OCI-LY7 (cell line): ENCODE measurements at regions not wholly inside any gene's neighbourhood (a gene's known extent, or its start where the extent isn't known, plus 50 kb on each side); places are given as distances from the start of the nearest gene placed in this dataset.

Experiments
- BruUV-seq: library from RNA; stranded (reverse); fragments of 400-500 nt; replicated peaks from 2 replicates; lab custom pipeline; 2021; lab: Mats Ljungman, UMichigan
- CTCF ChIA-PET: fragments of 300-600 bp; sonication (Branson Sonifier 250); formaldehyde crosslinking; loops from one replicate; lab custom pipeline; 2022; ENCODE audit warnings: antibody characterized with exemption; ENCODE audit not compliant: unreplicated experiment; lab: Charles Lee
- POLR2A ChIA-PET: fragments of 300-600 bp; sonication (Branson Sonifier 250); formaldehyde crosslinking; loops from one replicate; lab custom pipeline; 2022; ENCODE audit warnings: antibody characterized with exemption; lab: Charles Lee
- DNase-seq: peaks from one replicate; pipeline ENCODE4 v3.0.0-alpha.2; 2015; ENCODE audit warnings: low spot score
- H2AFZ ChIP-seq: fragments of 200-600 bp; sonication (generic), shearing (Covaris generic); 2 replicates; pipeline ENCODE4 v1.6.1; 2014; ENCODE audit warnings: mild to moderate bottlenecking, antibody characterized with exemption, low read length, moderate library complexity
- H3K27ac ChIP-seq: fragments of 200-600 bp; sonication (generic); 2 replicates; pipeline ENCODE4 v1.5.1; 2014; ENCODE audit warnings: mixed run types, low read depth, mild to moderate bottlenecking, moderate library complexity, low read length, inconsistent platforms; ENCODE audit not compliant: poor library complexity, severe bottlenecking
- H3K36me3 ChIP-seq: fragments of 200-600 bp; sonication (generic); 2 replicates; pipeline ENCODE4 v1.6.1; 2014; ENCODE audit warnings: mild to moderate bottlenecking, antibody characterized with exemption, low read length, moderate library complexity, mixed read lengths; ENCODE audit not compliant: insufficient read depth
- H3K4me1 ChIP-seq: fragments of 200-600 bp; sonication (generic); 2 replicates; pipeline ENCODE4 v1.5.1; 2014; ENCODE audit warnings: mild to moderate bottlenecking, low read length; ENCODE audit not compliant: insufficient read depth, poor library complexity, severe bottlenecking
- H3K4me2 ChIP-seq: fragments of 200-600 bp; sonication (generic); 2 replicates; pipeline ENCODE4 v1.6.1; 2014; ENCODE audit warnings: mild to moderate bottlenecking, low read length
- H3K4me3 ChIP-seq: fragments of 200-600 bp; sonication (generic); 2 replicates; pipeline ENCODE4 v1.5.1; 2014; ENCODE audit warnings: mild to moderate bottlenecking, low read depth, low read length; ENCODE audit not compliant: poor library complexity, severe bottlenecking
- H3K79me2 ChIP-seq: fragments of 200-600 bp; sonication (generic); 2 replicates; pipeline ENCODE4 v1.6.1; 2016; ENCODE audit warnings: low read depth, mild to moderate bottlenecking, low read length, moderate library complexity, mixed read lengths; ENCODE audit not compliant: insufficient read depth
- H3K9me2 ChIP-seq: fragments of 200-600 bp; sonication (generic); 2 replicates; pipeline ENCODE4 v1.6.1; 2016; ENCODE audit warnings: mild to moderate bottlenecking, low read length, mixed read lengths; ENCODE audit not compliant: insufficient read depth
- H3K9me3 ChIP-seq: fragments of 200-600 bp; sonication (generic); 2 replicates; pipeline ENCODE4 v1.6.1; 2014; ENCODE audit warnings: mild to moderate bottlenecking, mixed run types, low read length, mixed read lengths
- H4K20me1 ChIP-seq: fragments of 200-600 bp; sonication (generic); 2 replicates; pipeline ENCODE4 v1.6.1; 2014; ENCODE audit warnings: mild to moderate bottlenecking, antibody characterized with exemption, low read length, moderate library complexity, mixed read lengths; ENCODE audit not compliant: insufficient read depth
- EZH2phosphoT487 ChIP-seq: fragments of 200-600 bp; sonication (generic); IDR thresholded peaks from 2 replicates; pipeline ENCODE4 v1.6.1; 2018; ENCODE audit warnings: low read depth, borderline replicate concordance, mild to moderate bottlenecking, mixed run types, antibody characterized with exemption, low read length, moderate library complexity, mixed read lengths
- intact Hi-C: fragments of 100-400 bp; cut with micrococcal nuclease; formaldehyde crosslinking; loops from one replicate; pipeline ENCODE4 v1.10.0; 2022; ENCODE audit not compliant: unreplicated experiment
- TF ChIP-seq, protein P1 (sequence below): fragments of 200-600 bp; sonication (generic); conservative IDR thresholded peaks from 2 replicates; pipeline ENCODE4 v1.5.1; 2014; ENCODE audit warnings: mild to moderate bottlenecking, antibody characterized with exemption, low read length, moderate library complexity, mixed read lengths

- POLR2A ChIA-PET, result no interaction called here
- no peak overlapping the region for H3K4me3 ChIP-seq
- no peaks in the 10 kb centered on the region for H3K9me3 ChIP-seq
- H3K4me2 ChIP-seq, result no peak overlapping the region
- H4K20me1 ChIP-seq, result no peaks in the 10 kb centered on the region
- H3K36me3 ChIP-seq, result no peaks in the 10 kb centered on the region
- CTCF ChIA-PET, result no interaction called here
- no peaks in the 10 kb centered on the region for H3K9me2 ChIP-seq
- no peak overlapping the region for H3K27ac ChIP-seq
- H3K4me1 ChIP-seq, result no peaks in the 10 kb centered on the region
- no peak for DNase-seq
- H2AFZ ChIP-seq, result no peak overlapping the region
- BruUV-seq, result no TSS peak
- intact Hi-C loops, result no loop called here
- TF ChIP-seq EZH2phosphoT487, result no peak
- TF ChIP-seq, protein P1, sequence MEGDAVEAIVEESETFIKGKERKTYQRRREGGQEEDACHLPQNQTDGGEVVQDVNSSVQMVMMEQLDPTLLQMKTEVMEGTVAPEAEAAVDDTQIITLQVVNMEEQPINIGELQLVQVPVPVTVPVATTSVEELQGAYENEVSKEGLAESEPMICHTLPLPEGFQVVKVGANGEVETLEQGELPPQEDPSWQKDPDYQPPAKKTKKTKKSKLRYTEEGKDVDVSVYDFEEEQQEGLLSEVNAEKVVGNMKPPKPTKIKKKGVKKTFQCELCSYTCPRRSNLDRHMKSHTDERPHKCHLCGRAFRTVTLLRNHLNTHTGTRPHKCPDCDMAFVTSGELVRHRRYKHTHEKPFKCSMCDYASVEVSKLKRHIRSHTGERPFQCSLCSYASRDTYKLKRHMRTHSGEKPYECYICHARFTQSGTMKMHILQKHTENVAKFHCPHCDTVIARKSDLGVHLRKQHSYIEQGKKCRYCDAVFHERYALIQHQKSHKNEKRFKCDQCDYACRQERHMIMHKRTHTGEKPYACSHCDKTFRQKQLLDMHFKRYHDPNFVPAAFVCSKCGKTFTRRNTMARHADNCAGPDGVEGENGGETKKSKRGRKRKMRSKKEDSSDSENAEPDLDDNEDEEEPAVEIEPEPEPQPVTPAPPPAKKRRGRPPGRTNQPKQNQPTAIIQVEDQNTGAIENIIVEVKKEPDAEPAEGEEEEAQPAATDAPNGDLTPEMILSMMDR, result no peak
- H3K79me2 ChIP-seq, result no peaks in the 10 kb centered on the region
Measured at GRCh38 chr12:114741940-114742339, 58.0 kb upstream of the TBX3 start.

GRCh38 chr12:114740448-114740847, 56.5 kb upstream of the TBX3 start:
- no peaks in the 10 kb centered on the region for H3K9me3 ChIP-seq
- H3K36me3 ChIP-seq, result no peaks in the 10 kb centered on the region
- no peak overlapping the region for H2AFZ ChIP-seq
- TF ChIP-seq EZH2phosphoT487, result no peak
- TF ChIP-seq, protein P1, result no peak
- H3K79me2 ChIP-seq, result no peaks in the 10 kb centered on the region
- no peaks in the 10 kb centered on the region for H3K9me2 ChIP-seq
- H3K4me2 ChIP-seq, result no peak overlapping the region
- intact Hi-C loops, result no loop called here
- no peaks in the 10 kb centered on the region for H3K4me1 ChIP-seq
- H3K4me3 ChIP-seq, result no peak overlapping the region
- H3K27ac ChIP-seq, result no peak overlapping the region
- H4K20me1 ChIP-seq, result no peaks in the 10 kb centered on the region
- DNase-seq, result no peak
- ChIA-PET POLR2A (interaction anchor here (0.7 kb wide), 1 partner anchor 12 kb away, joined by 7 read pairs; no protein-coding TSS in a partner anchor), CTCF (no interaction called here)
- BruUV-seq, result no TSS peak

GRCh38 chr12:114738460-114739184, 54.6 kb upstream of the TBX3 start:
- no TSS peak for BruUV-seq
- intact Hi-C loops, result no loop called here
- H3K4me1 ChIP-seq, result no peaks in the 10 kb centered on the region
- H2AFZ ChIP-seq, result no peak overlapping the region
- no peaks in the 10 kb centered on the region for H3K9me3 ChIP-seq
- TF ChIP-seq, protein P1, result no peak
- no peak for TF ChIP-seq EZH2phosphoT487
- no peak for DNase-seq
- no peaks in the 10 kb centered on the region for H4K20me1 ChIP-seq
- ChIA-PET POLR2A (no interaction called here), CTCF (no interaction called here)
- H3K4me2 ChIP-seq, result no peak overlapping the region
- H3K4me3 ChIP-seq, result no peak overlapping the region
- H3K36me3 ChIP-seq, result no peaks in the 10 kb centered on the region
- no peaks in the 10 kb centered on the region for H3K9me2 ChIP-seq
- H3K79me2 ChIP-seq, result no peaks in the 10 kb centered on the region
- no peak overlapping the region for H3K27ac ChIP-seq
